Hematopoietic multipotent progenitor cell (in vitro differentiated cells): ENCODE measurements at regions not wholly inside any gene's neighbourhood (a gene's known extent, or its start where the extent isn't known, plus 50 kb on each side); places are given as distances from the start of the nearest gene placed in this dataset.

Source experiments
- DNase-seq, 3 donors: peaks; one replicate each; pipeline ENCODE4 v3.0.0-alpha.2; 2011 to 2015; ENCODE audit warnings: low read depth in 2 of 3, low spot score in 2 of 3

DNA sequence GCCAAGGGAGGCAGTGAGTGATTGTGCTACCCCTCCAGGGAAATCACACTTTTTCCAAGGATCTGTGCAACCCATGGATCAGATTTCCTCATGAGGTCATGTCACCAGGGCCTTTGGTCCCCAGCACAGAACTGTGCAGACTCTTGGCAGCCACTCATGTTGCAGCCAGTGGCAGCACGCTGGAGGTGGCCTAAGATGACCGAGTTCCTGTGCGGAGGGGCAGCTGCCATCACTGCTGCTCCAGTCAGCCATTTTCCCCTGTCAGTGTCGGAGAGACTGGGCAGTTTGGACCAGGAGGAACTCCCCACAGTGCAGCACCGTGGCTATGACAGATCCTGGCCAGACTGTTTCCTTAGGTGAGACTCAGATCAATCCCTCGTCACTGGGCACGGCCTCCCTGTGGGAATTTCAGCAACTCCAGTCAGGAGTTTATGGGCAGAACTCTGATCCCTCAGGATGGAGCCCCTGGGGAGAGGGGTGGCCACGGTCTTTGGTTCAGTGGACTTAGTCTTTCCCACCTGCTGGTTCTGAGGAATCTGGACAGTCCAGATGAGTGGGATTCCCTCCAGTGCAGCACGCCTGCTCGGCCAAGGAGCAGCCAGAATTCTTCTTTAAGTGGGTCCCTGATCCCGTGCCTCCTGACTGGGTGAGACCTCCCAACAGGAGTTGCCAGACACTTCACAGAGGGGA is 194.6 kb upstream of the CARD18 start:
- no peak for DNase-seq

- DNase-seq = no peak
These were observed 193.6 kb upstream of the CARD18 start for GRCh38 chr11:105333153-105333552.

DNA sequence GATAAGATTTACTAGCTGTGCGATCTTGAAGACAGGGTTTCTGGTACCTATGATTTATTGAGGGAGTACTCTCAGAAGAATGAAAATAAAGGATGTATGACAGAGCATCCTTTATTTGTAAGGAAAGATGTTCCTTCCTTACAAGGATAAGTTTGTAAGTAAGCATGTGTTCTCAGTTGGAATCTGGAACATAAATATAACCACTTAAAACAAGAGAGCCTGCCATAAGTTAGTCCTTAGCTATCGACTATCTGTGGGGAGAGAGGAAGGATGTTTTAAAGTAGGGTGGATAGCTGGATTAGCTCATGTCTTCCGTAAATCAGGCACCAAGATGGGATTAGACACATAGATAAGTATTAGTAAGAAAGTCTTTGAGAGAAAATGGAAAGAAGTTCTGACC is 192.6 kb upstream of the CARD18 start:
- DNase-seq = no peak

DNA sequence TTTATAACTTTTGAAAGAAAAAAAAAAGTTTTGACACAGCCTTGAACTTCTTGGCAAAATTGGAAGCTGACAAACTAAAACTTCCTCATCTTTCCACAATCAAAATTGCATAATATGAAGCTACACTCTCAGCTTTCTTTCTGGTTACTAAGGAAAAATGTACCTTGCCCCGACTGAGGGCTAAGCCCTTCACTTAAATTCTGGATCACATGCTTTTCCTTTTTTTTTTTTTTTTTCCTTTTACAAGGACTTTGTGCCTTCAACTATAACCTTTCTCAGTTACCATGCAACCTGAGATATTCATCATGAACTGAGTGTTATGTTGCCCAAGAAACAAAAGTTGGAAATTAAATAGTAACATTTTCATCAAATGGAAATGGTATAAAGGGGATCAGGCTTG is 188.5 kb upstream of the CARD18 start:
- no peak for DNase-seq

DNA sequence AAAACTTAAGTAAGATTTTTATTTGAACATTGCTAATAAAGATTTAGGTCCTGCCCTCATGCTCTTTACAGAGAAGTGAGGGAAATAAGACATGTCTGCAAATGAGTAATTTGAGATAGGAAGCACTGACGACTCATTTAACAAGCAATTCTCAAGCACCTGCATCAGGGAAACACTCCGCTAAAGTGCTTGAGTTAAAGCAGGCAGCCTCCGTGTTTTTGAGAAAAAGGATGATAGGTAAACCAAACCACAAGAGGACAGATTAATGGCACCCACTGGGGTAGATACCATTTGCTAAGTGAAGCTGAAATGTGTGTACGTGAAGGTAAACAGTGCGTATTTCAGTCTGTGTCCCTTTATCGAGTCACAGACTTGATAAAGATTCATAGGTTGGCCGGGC is 184.6 kb upstream of the CARD18 start:
- DNase-seq = no peak

- no peak for DNase-seq
These were observed 182.1 kb upstream of the CARD18 start for GRCh38 chr11:105321696-105322095.

DNA sequence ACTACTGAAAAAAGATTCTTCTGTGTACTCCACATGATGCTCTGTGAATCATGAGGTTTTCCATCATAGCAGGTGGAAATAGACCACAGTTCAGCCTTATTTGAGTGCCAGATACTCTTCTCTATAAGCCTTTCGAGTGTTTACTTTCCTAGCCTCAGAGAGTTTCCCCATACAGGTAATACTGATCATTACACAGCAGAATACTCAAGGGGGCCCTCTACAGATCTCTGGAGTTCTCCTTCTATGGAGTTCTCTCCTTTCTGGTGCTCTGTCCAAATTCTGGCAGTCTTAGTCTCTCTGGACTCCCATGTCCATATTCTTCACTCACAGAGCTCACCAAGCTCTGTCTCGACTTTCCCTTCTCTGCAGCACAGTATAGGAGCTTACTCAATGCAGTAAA is 175.7 kb upstream of the CARD18 start:
- no peak for DNase-seq

- DNase-seq = no peak
These were observed 172.7 kb upstream of the CARD18 start for GRCh38 chr11:105312266-105312665.

- DNase-seq = no peak
These were observed 159.1 kb upstream of the CARD18 start for GRCh38 chr11:105298630-105299029.

- DNase-seq = no peak
These were observed 158.6 kb upstream of the CARD18 start for GRCh38 chr11:105298174-105298573.

DNA sequence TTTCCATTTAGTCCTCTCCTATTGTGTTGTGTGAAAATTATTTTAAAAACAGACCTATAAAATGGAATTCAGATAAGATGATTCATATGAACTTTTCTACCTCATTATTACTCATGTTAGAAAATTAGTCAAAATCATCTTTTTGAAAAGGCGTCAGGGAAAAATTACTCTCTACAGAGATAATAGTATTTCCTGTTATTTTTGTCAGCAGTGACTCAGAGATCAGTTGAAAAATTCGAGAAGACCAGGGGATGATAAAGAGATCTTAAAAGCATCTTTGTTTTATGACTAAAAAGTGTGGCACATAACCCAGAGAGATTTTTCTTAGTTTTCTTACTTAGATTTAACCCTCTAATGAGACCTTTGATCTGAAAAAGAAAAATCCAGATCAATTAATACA is 157.9 kb upstream of the CARD18 start:
- no peak for DNase-seq

GRCh38 chr11:105296806-105297205 is 157.2 kb upstream of the CARD18 start:
- DNase-seq = no peak

- no peak for DNase-seq
These were observed 156.8 kb upstream of the CARD18 start for GRCh38 chr11:105296386-105296785.

DNA sequence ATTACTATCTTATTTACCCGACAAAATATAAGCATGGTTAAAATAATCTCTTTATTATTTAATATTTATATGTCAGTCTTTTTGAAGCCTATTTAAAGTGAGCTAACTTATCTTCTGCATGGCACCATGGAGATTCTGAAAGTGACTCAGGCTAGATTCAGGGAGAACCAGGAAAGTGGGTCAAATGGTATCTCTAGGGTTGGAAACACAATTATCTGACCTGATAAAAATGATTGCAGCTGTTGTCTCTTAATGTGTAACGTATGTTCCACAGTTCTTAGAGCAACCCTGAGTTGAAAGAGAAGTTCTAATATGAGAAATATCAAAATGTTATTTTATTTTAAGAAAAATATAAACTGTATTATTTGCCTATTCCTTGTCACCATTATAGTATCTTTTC is 143.1 kb upstream of the CARD18 start:
- DNase-seq = no peak

GRCh38 chr11:105274631-105275030 is 135.1 kb upstream of the CARD18 start:
- DNase-seq = no peak

GRCh38 chr11:105273660-105274280 is 134.2 kb upstream of the CARD18 start:
- DNase-seq = no peak

GRCh38 chr11:105269862-105270261 is 130.3 kb upstream of the CARD18 start:
- DNase-seq = no peak

DNA sequence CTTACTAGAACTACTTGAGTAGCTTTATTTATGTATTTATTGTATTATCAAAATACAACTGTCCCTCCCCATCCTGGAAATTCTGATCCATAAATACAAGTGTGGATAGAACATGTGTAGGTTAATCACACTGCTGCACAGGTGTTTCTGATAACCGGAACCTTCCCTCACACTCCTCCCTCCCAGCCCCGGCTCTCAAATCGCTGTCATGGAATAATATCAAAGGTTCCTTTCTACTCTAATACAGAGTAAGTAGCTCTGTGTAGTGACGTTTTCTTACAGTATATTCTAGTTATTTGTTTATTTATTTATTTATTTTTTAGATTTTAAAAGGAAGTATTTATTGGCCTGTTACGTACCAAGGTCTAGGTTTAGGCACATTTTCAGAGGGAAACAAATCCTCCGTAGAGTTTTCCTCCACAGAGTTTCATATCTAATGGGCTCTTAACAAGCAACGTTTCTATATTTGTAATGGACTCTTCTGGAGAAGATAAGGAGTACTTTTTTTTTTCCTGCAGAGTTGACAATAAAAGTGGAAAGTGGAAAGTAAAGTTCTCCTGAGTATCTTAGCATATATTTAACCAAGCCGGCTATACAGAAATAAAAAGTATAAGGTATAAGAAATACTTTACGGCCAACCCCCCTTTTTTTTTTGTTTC is 129.0 kb upstream of the CARD18 start:
- DNase-seq = no peak

DNA sequence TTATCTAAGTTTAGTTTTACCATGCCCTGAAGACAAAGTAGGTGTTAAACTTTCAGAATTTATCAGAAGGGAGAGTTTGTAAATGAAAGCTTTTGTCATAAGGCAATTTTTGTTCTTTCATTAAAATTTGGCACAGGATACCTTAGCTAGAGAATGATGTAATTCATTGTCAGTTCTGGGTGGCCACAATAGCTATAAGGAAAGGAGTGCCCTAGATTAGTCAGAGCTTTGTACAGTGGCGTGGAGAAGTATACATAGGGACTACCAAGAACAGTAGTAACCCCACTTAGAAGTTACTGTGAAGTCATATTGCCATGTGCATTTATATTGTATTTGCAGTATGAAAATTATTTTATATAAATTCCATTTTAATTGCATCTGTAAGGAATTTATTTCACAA is 126.3 kb upstream of the CARD18 start:
- no peak for DNase-seq

- no peak for DNase-seq
These were observed 121.4 kb upstream of the CARD18 start for GRCh38 chr11:105260976-105261375.

DNA sequence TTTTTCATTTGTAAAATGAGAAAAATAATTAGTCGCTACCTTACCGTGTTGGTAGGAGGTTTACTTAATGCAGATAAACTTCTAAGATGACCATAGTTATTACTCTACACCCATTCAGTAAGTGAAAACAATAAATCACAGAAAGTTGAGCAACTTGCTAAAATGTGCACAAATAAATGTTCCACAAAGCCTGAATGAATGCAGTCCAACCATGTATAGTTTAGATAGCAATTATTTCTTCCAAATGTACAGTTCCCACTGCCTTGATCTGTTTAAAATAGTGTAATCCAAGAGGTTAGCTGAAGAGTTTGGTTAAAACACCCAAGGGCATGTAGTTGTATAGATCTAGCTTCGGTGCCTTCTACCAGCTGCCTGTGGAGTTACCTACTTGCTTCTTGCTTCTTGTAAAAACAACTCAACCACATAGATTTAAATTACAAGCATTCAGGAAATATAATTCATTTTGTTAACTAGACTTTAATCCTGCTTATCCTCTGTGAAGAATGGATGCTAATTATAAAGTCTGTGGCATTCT is 106.3 kb upstream of the CARD18 start:
- no peak for DNase-seq
